H1 (cell line): ENCODE measurements at regions not wholly inside any gene's neighbourhood (a gene's known extent, or its start where the extent isn't known, plus 50 kb on each side); places are given as distances from the start of the nearest gene placed in this dataset.

ENCODE experiments used
- BRCA1 ChIP-seq: IDR thresholded peaks from 2 replicates; pipeline ENCODE4 v1.6.1; 2012; ENCODE audit warnings: low read depth, low read length, improper control_type of control experiment
- CEBPB ChIP-seq: IDR thresholded peaks from 2 replicates; pipeline ENCODE4 v1.6.1; 2012; ENCODE audit warnings: low read depth, low read length
- CHD1 ChIP-seq: IDR thresholded peaks from 2 replicates; pipeline ENCODE4 v1.6.1; 2012; ENCODE audit warnings: low read depth, low read length, improper control_type of control experiment
- CREB1 ChIP-seq: IDR thresholded peaks from 2 replicates; pipeline ENCODE4 v1.6.1; 2012; ENCODE audit warnings: inconsistent platforms
- RAD21 ChIP-seq, 2 experiments: IDR thresholded peaks in 1 of 2; conservative IDR thresholded peaks in 1 of 2; 2 replicates each; pipeline ENCODE4 v1.6.1; 2011; ENCODE audit warnings: low read depth in 2 of 2, low read length in 2 of 2, improper control_type of control experiment in 1 of 2, inconsistent platforms in 1 of 2, mild to moderate bottlenecking in 1 of 2, moderate library complexity in 1 of 2
- USF2 ChIP-seq: IDR thresholded peaks from 2 replicates; pipeline ENCODE4 v1.6.1; 2011; ENCODE audit warnings: low read length, improper control_type of control experiment

DNA sequence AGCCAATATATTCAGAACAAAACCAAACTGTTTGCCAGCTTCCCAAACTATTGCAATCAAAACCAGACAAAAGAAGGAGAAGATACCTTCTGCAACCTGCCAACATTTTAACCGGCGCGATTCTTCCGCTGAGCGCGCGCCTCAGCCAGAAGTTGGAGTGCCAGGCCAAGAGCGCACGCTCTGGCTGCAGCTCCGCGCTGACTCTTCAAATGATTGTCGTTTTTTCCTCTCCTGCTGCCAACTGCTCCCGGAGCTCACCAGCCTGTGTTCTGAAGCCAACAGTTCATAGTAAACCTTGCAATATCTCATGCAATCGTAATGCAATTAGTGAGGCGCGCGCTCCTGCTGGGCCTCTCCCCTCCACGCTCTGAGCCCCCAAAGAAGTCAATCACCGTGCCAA, 259.7 kb upstream of the MGMT start (continued):
- no peak for TF ChIP-seq USF2
- no peak for TF ChIP-seq CHD1
- TF ChIP-seq CREB1: no peak
- no peak for TF ChIP-seq RAD21 (IDR thresholded peaks at IDR 0.05 in 1 of 2, conservative IDR thresholded peaks at IDR 0.05 in 1 of 2; ENCODE audit: low read depth in 2 of 2, low read length in 2 of 2)
- no peak for TF ChIP-seq BRCA1
- no peak for TF ChIP-seq CEBPB
- TF ChIP-seq, all 59 proteins: peak for 0
